Cardiac muscle cell (in vitro differentiated cells and primary cell): ENCODE measurements at regions not wholly inside any gene's neighbourhood (a gene's known extent, or its start where the extent isn't known, plus 50 kb on each side); places are given as distances from the start of the nearest gene placed in this dataset.

Experiments used
- DNase-seq, 2 donors: peaks; one replicate each; pipeline versions ENCODE4 v3.0.0 to v3.0.0-alpha.2; 2010 to 2017; ENCODE audit warnings: low read depth in 1 of 2, low spot score in 1 of 2
- H3K27ac ChIP-seq: fragments of 200-600 bp; sonication (generic); 2 replicates; pipeline ENCODE4 v1.5.1; 2016
- H3K27me3 ChIP-seq: fragments of 200-600 bp; sonication (generic); 2 replicates; pipeline ENCODE4 v1.6.0; 2016; ENCODE audit warnings: control low read depth
- H3K36me3 ChIP-seq: fragments of 200-600 bp; sonication (generic); 2 replicates; pipeline ENCODE4 v1.5.1; 2016; ENCODE audit warnings: control low read depth
- H3K4me1 ChIP-seq: fragments of 200-600 bp; sonication (generic); 2 replicates; pipeline ENCODE4 v1.8.1; 2017; ENCODE audit warnings: low read depth, mild to moderate bottlenecking, mixed run types
- H3K4me3 ChIP-seq: fragments of 200-600 bp; sonication (generic); 2 replicates; pipeline ENCODE4 v1.5.1; 2016; ENCODE audit warnings: mild to moderate bottlenecking
- H3K9me3 ChIP-seq: fragments of 200-600 bp; sonication (generic); 2 replicates; pipeline ENCODE4 v1.5.1; 2017; ENCODE audit warnings: low read depth, mild to moderate bottlenecking, control low read depth
- TF ChIP-seq, protein P1 (sequence below): IDR thresholded peaks from 2 replicates; pipeline ENCODE4 v1.5.1; 2012; ENCODE audit warnings: low read depth, mild to moderate bottlenecking, low read length

DNA sequence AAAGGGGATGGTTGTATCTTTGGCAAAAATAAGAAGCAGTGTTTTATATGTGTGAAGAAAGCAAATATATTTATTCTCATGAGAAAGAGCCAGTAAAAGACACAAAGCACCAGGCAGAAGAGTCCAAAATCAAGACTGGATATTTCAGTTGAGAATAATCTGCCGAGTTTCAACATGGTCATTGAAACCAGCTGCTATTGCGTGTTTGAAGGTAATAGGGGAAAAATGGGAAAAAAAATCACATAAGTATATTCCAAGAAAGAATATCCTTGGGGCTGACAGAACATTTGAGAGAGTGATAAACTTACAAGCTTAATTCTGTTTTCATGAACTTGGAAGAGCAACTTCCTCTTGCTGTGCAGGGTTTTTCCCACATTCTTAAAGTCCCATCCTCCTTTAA is 79.9 kb downstream of the ISOC1 start:
- Histone ChIP-seq H3K9me3 (no peaks in the 10 kb centered on the region), H3K36me3 (no peaks in the 10 kb centered on the region), H3K4me3 (no peak overlapping the region), H3K27me3 (no peaks in the 10 kb centered on the region), H3K4me1 (peaks cover 8% of the 10 kb centered on the region), H3K27ac (no peak overlapping the region)
- DNase-seq: peak in 1 of 2 donors; percentile 12
- TF ChIP-seq, protein P1, sequence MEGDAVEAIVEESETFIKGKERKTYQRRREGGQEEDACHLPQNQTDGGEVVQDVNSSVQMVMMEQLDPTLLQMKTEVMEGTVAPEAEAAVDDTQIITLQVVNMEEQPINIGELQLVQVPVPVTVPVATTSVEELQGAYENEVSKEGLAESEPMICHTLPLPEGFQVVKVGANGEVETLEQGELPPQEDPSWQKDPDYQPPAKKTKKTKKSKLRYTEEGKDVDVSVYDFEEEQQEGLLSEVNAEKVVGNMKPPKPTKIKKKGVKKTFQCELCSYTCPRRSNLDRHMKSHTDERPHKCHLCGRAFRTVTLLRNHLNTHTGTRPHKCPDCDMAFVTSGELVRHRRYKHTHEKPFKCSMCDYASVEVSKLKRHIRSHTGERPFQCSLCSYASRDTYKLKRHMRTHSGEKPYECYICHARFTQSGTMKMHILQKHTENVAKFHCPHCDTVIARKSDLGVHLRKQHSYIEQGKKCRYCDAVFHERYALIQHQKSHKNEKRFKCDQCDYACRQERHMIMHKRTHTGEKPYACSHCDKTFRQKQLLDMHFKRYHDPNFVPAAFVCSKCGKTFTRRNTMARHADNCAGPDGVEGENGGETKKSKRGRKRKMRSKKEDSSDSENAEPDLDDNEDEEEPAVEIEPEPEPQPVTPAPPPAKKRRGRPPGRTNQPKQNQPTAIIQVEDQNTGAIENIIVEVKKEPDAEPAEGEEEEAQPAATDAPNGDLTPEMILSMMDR: no peak

DNA sequence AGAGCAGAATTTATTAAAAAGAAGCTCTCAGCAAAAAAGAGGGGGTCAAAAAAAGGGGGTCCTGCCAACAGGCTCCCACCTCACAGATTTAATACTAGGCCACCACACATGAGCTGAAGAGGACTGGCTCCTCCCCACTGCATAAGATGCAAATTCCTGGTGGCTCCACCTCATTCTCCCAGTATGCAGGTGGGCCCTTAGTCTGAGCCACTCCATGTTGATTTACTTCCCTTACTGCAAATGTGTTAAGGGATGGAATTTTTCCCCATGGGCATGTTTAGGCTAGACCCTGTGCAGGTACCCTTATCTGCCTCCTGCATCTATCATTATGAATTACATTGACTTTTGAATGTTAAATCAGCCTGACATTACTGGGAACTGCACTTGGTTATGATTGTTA is 82.9 kb downstream of the ISOC1 start:
- Histone ChIP-seq H3K9me3 (no peaks in the 10 kb centered on the region), H3K27me3 (no peaks in the 10 kb centered on the region), H3K27ac (no peak overlapping the region), H3K36me3 (no peaks in the 10 kb centered on the region), H3K4me1 (no peaks in the 10 kb centered on the region), H3K4me3 (no peak overlapping the region)
- TF ChIP-seq, protein P1: no peak
- no peak for DNase-seq

DNA sequence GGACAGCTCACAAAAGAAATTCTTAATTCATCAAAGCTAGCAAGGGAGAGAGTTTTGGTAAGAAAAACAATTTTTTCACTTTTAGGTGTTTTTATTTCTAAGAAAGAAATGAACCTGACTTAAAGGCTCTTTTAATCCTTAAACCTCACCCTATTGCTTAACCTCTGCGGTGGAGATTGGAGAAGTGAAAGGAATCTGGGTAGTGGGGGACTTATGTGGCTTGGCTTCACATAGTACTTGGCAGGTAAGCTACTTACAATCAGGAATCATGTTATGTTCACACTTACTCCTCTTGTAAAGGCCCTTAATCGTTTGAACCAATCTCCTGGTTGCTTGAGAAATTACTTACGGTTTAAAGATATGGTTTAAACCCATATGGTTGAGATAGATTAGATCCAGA is 104.8 kb downstream of the ISOC1 start:
- DNase-seq: peak in 1 of 2 donors; percentile 10
- Histone ChIP-seq H3K4me3 (no peak overlapping the region), H3K4me1 (no peaks in the 10 kb centered on the region), H3K9me3 (no peaks in the 10 kb centered on the region), H3K36me3 (no peaks in the 10 kb centered on the region), H3K27ac (no peak overlapping the region), H3K27me3 (no peaks in the 10 kb centered on the region)
- TF ChIP-seq, protein P1: no peak

DNA sequence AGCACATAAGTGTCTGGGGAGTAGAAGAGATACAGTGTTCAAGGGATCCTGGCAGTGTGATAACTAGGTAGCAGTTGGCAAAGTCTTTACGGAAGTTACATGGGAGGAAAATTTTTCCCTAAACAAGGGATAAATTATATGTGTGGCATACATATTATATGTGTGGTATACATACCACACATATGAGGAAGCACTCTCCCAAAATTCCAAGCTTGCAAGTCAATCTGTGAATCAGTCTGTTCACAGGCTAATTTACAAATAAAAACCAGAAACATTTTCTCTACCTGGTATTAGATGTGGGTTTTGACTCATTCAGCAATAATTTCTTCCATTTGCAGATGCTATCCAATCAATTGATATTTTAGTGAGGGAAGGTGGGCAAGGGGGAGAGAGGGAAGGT is 110.0 kb downstream of the ISOC1 start:
- Histone ChIP-seq H3K4me1 (no peaks in the 10 kb centered on the region), H3K9me3 (no peaks in the 10 kb centered on the region), H3K27ac (no peak overlapping the region), H3K4me3 (no peak overlapping the region), H3K36me3 (no peaks in the 10 kb centered on the region), H3K27me3 (no peaks in the 10 kb centered on the region)
- TF ChIP-seq, protein P1: no peak
- peak in 1 of 2 donors; percentile 14 for DNase-seq

DNA sequence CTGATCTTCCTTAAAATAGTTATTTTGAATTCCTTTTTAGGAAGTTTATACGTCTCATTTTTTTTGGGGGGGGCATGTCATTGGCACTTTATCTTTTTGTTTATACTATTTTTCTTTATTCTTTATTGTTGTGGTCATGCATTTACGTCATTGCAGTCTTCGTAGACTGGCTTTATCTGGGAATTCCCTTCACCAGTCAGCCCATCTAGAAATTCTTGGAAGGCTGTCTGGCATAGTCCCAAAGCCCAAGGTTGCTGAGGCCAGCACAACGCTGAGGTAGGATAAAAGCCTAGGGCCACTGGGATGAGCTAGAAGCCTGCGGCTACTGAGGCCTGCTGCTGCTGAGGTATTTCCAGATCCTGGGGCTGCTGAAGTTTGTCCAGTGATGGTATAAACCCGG is 121.5 kb downstream of the ISOC1 start:
- Histone ChIP-seq H3K27me3 (no peaks in the 10 kb centered on the region), H3K9me3 (no peaks in the 10 kb centered on the region), H3K36me3 (no peaks in the 10 kb centered on the region), H3K4me3 (no peak overlapping the region), H3K27ac (no peak overlapping the region), H3K4me1 (no peaks in the 10 kb centered on the region)
- DNase-seq: peak in 1 of 2 donors; percentile 88
- TF ChIP-seq, protein P1: no peak

DNA sequence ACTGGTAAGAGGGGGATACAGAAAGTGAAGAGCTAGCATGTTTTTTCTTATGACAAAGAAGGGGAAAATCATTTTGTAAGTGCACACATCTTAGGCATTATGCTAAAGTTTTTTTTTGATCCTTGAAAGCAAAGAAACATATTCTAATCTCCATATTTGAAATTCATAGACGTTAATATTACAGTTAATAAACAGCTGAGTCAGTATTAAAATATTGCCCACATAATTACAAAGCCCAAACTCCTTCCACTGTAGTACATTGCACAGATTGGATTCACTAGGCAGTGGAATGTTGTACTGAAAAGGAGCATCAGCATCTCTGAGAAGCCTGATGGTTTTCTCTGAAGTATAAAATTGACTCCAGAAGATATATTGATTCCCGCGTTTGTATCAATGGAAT is 122.6 kb downstream of the ISOC1 start:
- no peak for DNase-seq
- Histone ChIP-seq H3K4me1 (no peaks in the 10 kb centered on the region), H3K27ac (no peak overlapping the region), H3K36me3 (no peaks in the 10 kb centered on the region), H3K4me3 (no peak overlapping the region), H3K27me3 (no peaks in the 10 kb centered on the region), H3K9me3 (no peaks in the 10 kb centered on the region)
- TF ChIP-seq, protein P1: no peak
